ENCODE measurements at regions not wholly inside any gene's neighbourhood (a gene's known extent, or its start where the extent isn't known, plus 50 kb on each side); places are given as distances from the start of the nearest gene placed in this dataset.
A peak's percentile ranks its signal among the peaks of the same experiment; 100 is the strongest.

DNA sequence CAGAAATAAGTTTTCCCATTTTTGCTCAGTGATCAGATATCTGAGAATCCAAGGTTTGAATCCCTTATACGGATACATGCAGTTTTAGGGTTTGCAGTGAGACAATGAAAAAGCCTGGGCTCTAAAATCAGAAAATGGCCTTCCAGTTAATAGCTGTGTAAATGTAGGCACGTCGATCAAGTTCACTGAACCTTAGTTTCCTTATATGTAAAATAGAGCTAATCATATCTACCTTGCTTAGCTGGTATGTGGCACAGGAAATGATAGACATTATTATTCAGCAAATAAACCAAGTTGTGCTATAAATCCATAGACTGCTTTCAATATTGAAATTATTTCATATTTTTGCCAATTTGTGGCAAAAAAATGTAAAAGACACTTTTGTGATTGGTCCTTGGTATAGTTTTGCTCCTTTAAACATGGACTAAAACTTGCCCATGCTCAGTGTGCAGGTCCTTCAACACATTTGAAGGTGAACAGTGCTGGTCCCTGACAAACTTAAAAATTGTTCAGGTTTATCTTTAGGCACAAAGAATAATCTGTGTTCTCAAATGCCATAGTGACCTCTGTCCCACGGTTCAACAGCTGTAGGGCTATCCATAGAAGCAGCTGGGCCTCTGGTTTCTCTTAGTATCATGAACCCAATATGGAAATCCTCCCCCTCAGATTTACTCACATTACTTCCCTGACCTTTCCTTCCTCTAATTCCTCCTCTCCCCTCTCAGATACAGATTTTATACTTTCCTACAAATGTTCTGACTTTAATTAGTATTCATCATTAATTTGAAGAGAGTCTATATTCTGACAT lies 51.0 kb downstream of the CCDC54 start:
- H3K9me3 Mint-ChIP-seq: no peaks in the 10 kb centered on the region
- H3K36me3 Mint-ChIP-seq (ENCODE audit: low read depth): no peaks in the 10 kb centered on the region
- peaks cover 22% of the 10 kb centered on the region for H3K27me3 Mint-ChIP-seq
- intact Hi-C loops (cut with micrococcal nuclease): no loop called here
- peaks cover 17% of the 10 kb centered on the region for H3K4me1 Mint-ChIP-seq (ENCODE audit: low read depth)
- H3K4me3 Mint-ChIP-seq: no peak overlapping the region
- H3K27ac Mint-ChIP-seq: no peak overlapping the region

- H3K4me1 Mint-ChIP-seq (ENCODE audit: low read depth): peaks cover 17% of the 10 kb centered on the region
- no peaks in the 10 kb centered on the region for H3K36me3 Mint-ChIP-seq (ENCODE audit: low read depth)
- intact Hi-C loops (cut with micrococcal nuclease): loop anchor here (2.0 kb wide), 1 partner anchor 93 kb away; the partner anchor contains the start of gene BBX
- peaks cover 24% of the 10 kb centered on the region for H3K27me3 Mint-ChIP-seq
- H3K4me3 Mint-ChIP-seq: peak overlapping the region; percentile 13
- no peak overlapping the region for H3K27ac Mint-ChIP-seq
- H3K9me3 Mint-ChIP-seq: no peaks in the 10 kb centered on the region
Measured at GRCh38 chr3:107429320-107430181, 52.3 kb downstream of the CCDC54 start.

DNA sequence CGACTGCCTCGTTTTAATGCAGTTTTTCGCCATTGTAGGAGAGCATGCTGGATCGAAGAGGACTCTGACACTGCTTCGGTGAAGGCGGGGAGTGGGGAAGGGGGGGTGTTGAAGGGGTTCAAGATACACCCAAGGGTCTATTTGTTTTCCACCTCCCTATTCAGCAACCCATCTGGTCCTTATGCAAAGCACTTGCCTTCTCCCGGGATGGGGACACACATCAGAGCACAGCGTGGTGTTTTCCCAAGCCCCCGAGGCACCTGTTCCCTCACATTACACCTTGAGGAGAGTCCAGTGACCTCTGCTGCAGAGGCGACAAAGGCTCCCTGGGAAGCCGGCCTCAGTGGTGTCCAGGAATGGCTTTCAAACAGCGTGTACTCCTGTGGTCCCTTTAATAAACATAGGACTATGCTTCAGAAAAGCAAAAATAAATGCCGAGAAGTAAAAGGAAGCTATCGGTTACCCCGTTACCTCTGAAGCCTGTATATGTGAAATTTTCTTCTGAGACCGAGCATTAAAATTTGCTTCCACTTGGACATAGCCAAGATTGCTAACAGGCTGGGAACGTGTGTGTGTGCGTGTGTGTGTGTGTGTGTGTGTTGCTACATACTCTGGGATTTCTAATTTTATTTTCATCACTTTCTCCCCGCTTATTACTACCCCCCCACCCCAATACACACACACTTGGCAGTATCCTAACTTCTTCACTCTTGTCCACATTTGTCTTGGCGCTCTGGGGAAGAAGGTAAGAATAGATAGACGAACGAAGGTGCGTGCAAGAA lies 53.2 kb downstream of the CCDC54 start:
- H3K27ac Mint-ChIP-seq: no peak overlapping the region
- peaks cover 17% of the 10 kb centered on the region for H3K4me1 Mint-ChIP-seq (ENCODE audit: low read depth)
- intact Hi-C loops (cut with micrococcal nuclease): loop anchor here (2.0 kb wide), 1 partner anchor 92 kb away; the partner anchor contains the start of gene BBX
- peak overlapping the region; percentile 68 for H3K4me3 Mint-ChIP-seq
- H3K36me3 Mint-ChIP-seq (ENCODE audit: low read depth): no peaks in the 10 kb centered on the region
- H3K27me3 Mint-ChIP-seq: peaks cover 24% of the 10 kb centered on the region
- H3K9me3 Mint-ChIP-seq: no peaks in the 10 kb centered on the region

GRCh38 chr3:107430996-107431245 lies 53.7 kb downstream of the CCDC54 start:
- peaks cover 24% of the 10 kb centered on the region for H3K27me3 Mint-ChIP-seq

DNA sequence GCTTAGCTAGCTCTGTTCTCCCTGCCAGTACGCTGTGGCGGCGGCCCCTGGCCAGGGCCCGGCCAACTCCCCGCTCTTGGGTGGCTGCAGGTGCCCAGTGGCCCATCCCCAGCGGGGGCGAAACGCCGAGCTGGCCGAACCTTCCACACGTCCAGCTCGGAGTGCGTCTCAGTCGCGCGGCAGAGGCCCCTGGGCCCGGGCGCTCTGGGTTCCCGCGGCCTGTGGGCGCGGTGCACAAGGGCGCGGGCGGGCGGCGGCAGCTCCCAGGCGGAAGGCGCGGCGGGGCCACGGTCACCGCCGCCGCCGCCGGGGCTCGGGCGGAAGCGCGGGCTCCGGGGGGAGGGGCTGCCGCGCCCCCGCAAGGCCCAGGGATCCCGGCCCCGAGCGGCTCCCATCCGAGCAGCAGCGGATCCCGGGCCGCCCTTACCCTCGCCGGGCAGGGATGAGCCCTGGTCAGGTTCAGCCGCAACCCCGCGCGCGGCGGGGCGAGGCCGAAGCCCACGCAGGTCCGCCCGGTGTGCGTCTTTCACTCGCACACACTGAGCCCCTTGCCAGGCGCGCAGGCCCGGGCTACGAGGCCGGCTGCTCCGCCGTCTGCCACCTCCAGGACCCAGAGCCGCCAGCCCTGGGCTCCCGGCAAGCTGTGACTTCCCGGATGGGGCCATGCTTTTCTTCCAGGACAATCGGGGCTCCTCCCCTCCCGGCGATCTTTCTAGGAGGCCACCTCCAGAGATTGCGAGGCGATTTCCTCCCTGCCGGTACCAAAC lies 54.2 kb downstream of the CCDC54 start:
- Mint-ChIP-seq H3K36me3 (ENCODE audit: low read depth) (no peaks in the 10 kb centered on the region), H3K4me3 (peak overlapping the region; percentile 85), H3K27me3 (peaks cover 24% of the 10 kb centered on the region), H3K4me1 (ENCODE audit: low read depth) (peaks cover 17% of the 10 kb centered on the region), H3K9me3 (no peaks in the 10 kb centered on the region), H3K27ac (peak overlapping the region; percentile 83)
- intact Hi-C loops (cut with micrococcal nuclease): loop anchor here (2.0 kb wide), 1 partner anchor 91 kb away; the partner anchor contains the start of gene BBX

More at GRCh38 chr3:107430996-107431245, 53.7 kb downstream of the CCDC54 start:
- no peaks in the 10 kb centered on the region for H3K36me3 Mint-ChIP-seq (ENCODE audit: low read depth)
- intact Hi-C loops (cut with micrococcal nuclease): loop anchor here (2.0 kb wide), 1 partner anchor 92 kb away; the partner anchor contains the start of gene BBX
- H3K4me3 Mint-ChIP-seq: peak overlapping the region; percentile 68
- no peaks in the 10 kb centered on the region for H3K9me3 Mint-ChIP-seq
- no peak overlapping the region for H3K27ac Mint-ChIP-seq
- peaks cover 17% of the 10 kb centered on the region for H3K4me1 Mint-ChIP-seq (ENCODE audit: low read depth)

GRCh38 chr3:107432013-107432515 lies 54.8 kb downstream of the CCDC54 start:
- intact Hi-C loops (cut with micrococcal nuclease): no loop called here
- Mint-ChIP-seq H3K27me3 (peaks cover 24% of the 10 kb centered on the region), H3K4me1 (ENCODE audit: low read depth) (peaks cover 17% of the 10 kb centered on the region), H3K4me3 (peak overlapping the region; percentile 85), H3K9me3 (no peaks in the 10 kb centered on the region), H3K36me3 (ENCODE audit: low read depth) (no peaks in the 10 kb centered on the region), H3K27ac (peak overlapping the region; percentile 83)

DNA sequence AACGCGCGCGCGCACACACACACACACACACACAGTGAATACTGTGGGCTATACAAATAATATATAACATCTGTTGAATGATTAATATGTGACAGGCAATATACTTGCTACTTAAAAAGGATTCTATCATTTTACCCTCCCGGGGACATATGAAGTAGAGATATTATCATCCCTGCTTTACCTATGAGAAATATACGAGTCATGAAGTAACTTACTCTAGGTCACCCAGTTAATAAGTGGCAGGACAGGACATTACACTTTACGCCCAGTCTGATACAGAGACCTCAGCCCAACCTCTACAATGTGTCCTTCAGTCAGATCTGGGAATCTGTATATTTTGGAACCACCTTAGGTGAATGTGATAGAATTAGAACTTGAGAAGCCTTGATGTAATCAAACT lies 55.4 kb downstream of the CCDC54 start:
- Mint-ChIP-seq H3K27ac (no peak overlapping the region), H3K4me3 (no peak overlapping the region), H3K9me3 (no peaks in the 10 kb centered on the region), H3K4me1 (ENCODE audit: low read depth) (peaks cover 17% of the 10 kb centered on the region), H3K36me3 (ENCODE audit: low read depth) (no peaks in the 10 kb centered on the region), H3K27me3 (peaks cover 24% of the 10 kb centered on the region)
- intact Hi-C loops (cut with micrococcal nuclease): no loop called here

DNA sequence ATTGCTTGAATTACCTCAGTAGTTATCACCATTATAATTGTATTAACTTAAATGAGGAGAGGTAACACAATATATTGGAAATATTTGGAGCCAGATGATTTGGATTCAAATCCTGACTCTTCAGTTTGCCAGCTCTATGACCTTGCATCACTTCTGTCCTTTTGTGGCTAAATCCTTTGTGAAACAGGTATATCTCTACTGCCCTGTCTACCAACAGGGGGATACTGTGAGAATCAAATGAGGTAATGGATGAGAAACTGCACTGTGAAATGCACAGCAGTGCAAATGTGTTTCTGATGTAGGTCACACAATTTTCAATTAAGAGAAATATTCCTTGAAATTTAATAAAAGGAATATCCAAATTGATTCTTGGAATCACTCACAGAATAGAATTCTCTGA lies 58.8 kb downstream of the CCDC54 start:
- Mint-ChIP-seq H3K9me3 (no peaks in the 10 kb centered on the region), H3K4me1 (ENCODE audit: low read depth) (no peaks in the 10 kb centered on the region), H3K36me3 (ENCODE audit: low read depth) (no peaks in the 10 kb centered on the region), H3K27me3 (peaks cover 4% of the 10 kb centered on the region), H3K27ac (no peak overlapping the region), H3K4me3 (no peak overlapping the region)
- intact Hi-C loops (cut with micrococcal nuclease): no loop called here

DNA sequence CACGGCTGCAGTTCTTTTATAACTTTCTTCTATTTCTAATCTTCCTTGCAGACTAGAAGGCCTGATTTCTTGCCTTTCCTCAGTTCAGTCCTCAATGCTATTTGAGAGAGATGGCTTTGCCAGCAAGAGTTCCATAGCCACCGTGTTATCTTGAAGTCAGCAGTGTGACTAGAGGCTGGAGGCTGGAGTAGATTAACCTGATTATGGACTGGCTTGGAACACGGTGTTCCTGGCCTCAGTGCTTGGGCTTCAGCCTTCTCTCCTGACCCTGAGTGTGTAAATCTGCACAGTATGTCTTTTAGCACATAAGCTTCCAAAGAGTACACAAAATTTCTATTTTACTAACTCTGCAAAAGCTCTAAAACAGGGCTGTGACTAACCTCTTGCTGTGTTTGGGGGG lies 61.4 kb downstream of the CCDC54 start:
- Mint-ChIP-seq H3K9me3 (no peaks in the 10 kb centered on the region), H3K4me3 (no peak overlapping the region), H3K27ac (no peak overlapping the region), H3K36me3 (ENCODE audit: low read depth) (no peaks in the 10 kb centered on the region), H3K4me1 (ENCODE audit: low read depth) (no peaks in the 10 kb centered on the region), H3K27me3 (peaks cover 2% of the 10 kb centered on the region)
- intact Hi-C loops (cut with micrococcal nuclease): no loop called here

DNA sequence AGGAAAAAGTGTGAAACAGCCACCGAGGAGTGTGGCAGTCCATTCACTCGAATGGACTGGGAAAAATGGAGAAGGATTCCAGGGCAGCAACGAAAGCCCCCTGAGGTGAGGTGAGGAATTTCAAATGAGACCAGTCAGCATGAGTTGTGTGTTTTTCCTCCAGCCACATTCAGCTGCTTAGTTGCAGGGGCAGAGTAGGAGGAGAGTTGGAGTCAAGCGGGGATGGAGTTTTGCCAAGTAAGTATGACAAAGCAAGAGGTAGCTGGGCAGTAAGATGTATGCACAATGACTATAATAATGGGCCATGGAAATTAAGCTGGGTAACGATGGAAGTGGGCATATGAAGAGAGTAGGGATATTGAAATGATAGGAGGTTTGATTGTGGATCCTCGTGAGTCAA lies 64.4 kb downstream of the CCDC54 start:
- H3K27me3 Mint-ChIP-seq: no peaks in the 10 kb centered on the region
- H3K9me3 Mint-ChIP-seq: no peaks in the 10 kb centered on the region
- no peaks in the 10 kb centered on the region for H3K36me3 Mint-ChIP-seq (ENCODE audit: low read depth)
- H3K4me1 Mint-ChIP-seq (ENCODE audit: low read depth): no peaks in the 10 kb centered on the region
- no peak overlapping the region for H3K27ac Mint-ChIP-seq
- H3K4me3 Mint-ChIP-seq: no peak overlapping the region
- intact Hi-C loops (cut with micrococcal nuclease): no loop called here

GRCh38 chr3:107443461-107443860 lies 66.2 kb downstream of the CCDC54 start:
- Mint-ChIP-seq H3K36me3 (ENCODE audit: low read depth) (no peaks in the 10 kb centered on the region), H3K9me3 (no peaks in the 10 kb centered on the region), H3K27ac (no peak overlapping the region), H3K4me3 (no peak overlapping the region), H3K27me3 (no peaks in the 10 kb centered on the region), H3K4me1 (ENCODE audit: low read depth) (no peaks in the 10 kb centered on the region)
- intact Hi-C loops (cut with micrococcal nuclease): no loop called here

- no peaks in the 10 kb centered on the region for H3K36me3 Mint-ChIP-seq (ENCODE audit: low read depth)
- no peaks in the 10 kb centered on the region for H3K27me3 Mint-ChIP-seq
- intact Hi-C loops (cut with micrococcal nuclease): no loop called here
- H3K4me1 Mint-ChIP-seq (ENCODE audit: low read depth): no peaks in the 10 kb centered on the region
- no peak overlapping the region for H3K27ac Mint-ChIP-seq
- no peaks in the 10 kb centered on the region for H3K9me3 Mint-ChIP-seq
- H3K4me3 Mint-ChIP-seq: no peak overlapping the region
Measured at GRCh38 chr3:107446706-107447105, 69.5 kb downstream of the CCDC54 start.

DNA sequence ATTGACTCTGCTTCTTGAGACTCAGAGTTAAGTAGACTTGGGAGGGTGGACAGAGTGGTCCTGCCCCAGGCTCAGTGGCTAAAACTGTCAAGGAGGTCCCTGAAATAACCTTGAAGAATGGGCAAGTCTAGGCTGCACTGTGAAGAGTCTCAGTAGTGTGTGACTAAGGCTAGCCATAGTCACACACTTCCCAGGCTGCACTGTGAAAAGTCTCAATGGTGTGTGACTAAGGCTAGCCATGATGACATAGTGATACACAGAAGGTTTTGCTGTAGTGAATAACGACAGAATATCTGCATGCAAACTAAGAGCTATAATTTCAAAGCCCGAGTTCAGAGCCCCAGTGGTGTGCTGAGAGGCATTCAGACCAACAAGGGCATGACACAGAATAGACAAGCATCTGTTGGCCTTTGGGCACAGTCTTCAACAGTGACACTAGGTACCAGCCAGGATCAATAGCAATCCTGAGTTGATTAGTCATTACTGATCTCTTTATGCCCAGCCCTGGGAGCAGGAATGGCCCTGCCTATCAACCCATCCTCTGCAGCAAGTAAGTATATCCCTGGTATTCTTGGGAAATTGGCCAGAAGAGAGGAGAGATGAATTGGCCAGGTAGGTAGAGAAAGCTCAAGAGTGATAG lies 72.4 kb upstream of the BBX start:
- intact Hi-C loops (cut with micrococcal nuclease): no loop called here
- Mint-ChIP-seq H3K27me3 (no peaks in the 10 kb centered on the region), H3K4me3 (no peak overlapping the region), H3K36me3 (ENCODE audit: low read depth) (no peaks in the 10 kb centered on the region), H3K4me1 (ENCODE audit: low read depth) (no peaks in the 10 kb centered on the region), H3K9me3 (no peaks in the 10 kb centered on the region), H3K27ac (no peak overlapping the region)
